T-cell (primary cell): ENCODE measurements at regions not wholly inside any gene's neighbourhood (a gene's known extent, or its start where the extent isn't known, plus 50 kb on each side); places are given as distances from the start of the nearest gene placed in this dataset.

Experiments used
- ATAC-seq, 4 experiments: fragments of 200-7000 bp in 3 of 4; fragments of 150-1000 bp in 1 of 4; cut with Tn5 transposase; replicated peaks in 1 of 4; 1 replicate in 3 of 4; 2 replicates in 1 of 4; pipeline ENCODE4 v1.10.0; 2021; ENCODE audit warnings: moderate library complexity in 3 of 4, mild to moderate bottlenecking in 2 of 4, moderate number of reproducible peaks in 1 of 4
- CTCF ChIA-PET, 2 donors: fragments of 300-600 bp; sonication (Branson Sonifier 250); formaldehyde crosslinking; loops; one replicate each; lab custom pipeline; 2022; ENCODE audit warnings: antibody characterized with exemption in 2 of 2; lab: Charles Lee
- POLR2A ChIA-PET, 2 donors: fragments of 300-600 bp; sonication (Branson Sonifier 250); formaldehyde crosslinking; loops; one replicate each; lab custom pipeline; 2022; ENCODE audit warnings: antibody characterized with exemption in 2 of 2; lab: Charles Lee
- DNase-seq, 35 experiments: peaks; one replicate each; pipeline versions ENCODE4 v3.0.0 to v3.0.0-alpha.2; 2013 to 2023
- H3K27ac ChIP-seq: one replicate; pipeline ENCODE4 v1.5.1; 2013; ENCODE audit warnings: low read length
- H3K27me3 ChIP-seq, 2 experiments: replicated peaks in 1 of 2; 1 replicate in 1 of 2; 2 replicates in 1 of 2; pipeline versions ENCODE4 v1.6.1 to v1.7.0; 2013; ENCODE audit warnings: low read length in 1 of 2, mixed read lengths in 1 of 2; ENCODE audit not compliant: control insufficient read depth in 2 of 2, insufficient read depth in 2 of 2; ENCODE audit errors: extremely low read depth in 1 of 2
- H3K36me3 ChIP-seq, 2 donors: 1 replicate in 1 of 2; 2 replicates in 1 of 2; pipeline versions ENCODE4 v1.6.1 to v1.7.0; 2013; ENCODE audit warnings: low read length in 1 of 2; ENCODE audit not compliant: control insufficient read depth in 2 of 2, insufficient read depth in 1 of 2; ENCODE audit errors: extremely low read depth in 1 of 2
- H3K4me1 ChIP-seq, 2 experiments: 1 replicate in 1 of 2; 2 replicates in 1 of 2; pipeline versions ENCODE4 v1.6.1 to v1.7.0; 2013; ENCODE audit warnings: low read length in 2 of 2, mixed read lengths in 1 of 2; ENCODE audit not compliant: insufficient read depth in 2 of 2, control insufficient read depth in 1 of 2; ENCODE audit errors: extremely low read depth in 1 of 2
- H3K4me3 ChIP-seq, 2 donors: 1 replicate in 1 of 2; 2 replicates in 1 of 2; pipeline versions ENCODE4 v1.5.1 to v1.7.0; 2013; ENCODE audit warnings: mild to moderate bottlenecking in 2 of 2, low read length in 1 of 2, moderate library complexity in 1 of 2; ENCODE audit not compliant: control insufficient read depth in 1 of 2; ENCODE audit errors: extremely low read depth in 1 of 2
- H3K9me3 ChIP-seq: 2 replicates; pipeline ENCODE4 v1.7.0; 2013
- H3K27ac Mint-ChIP-seq, 2 donors: one replicate each; pipeline ENCODE4 v1.8.0; 2020 to 2021; ENCODE audit warnings: mild to moderate bottlenecking in 2 of 2, mixed read lengths in 2 of 2
- H3K27me3 Mint-ChIP-seq, 2 donors: one replicate each; pipeline ENCODE4 v1.8.0; 2021 to 2022; ENCODE audit warnings: mixed read lengths in 2 of 2
- H3K36me3 Mint-ChIP-seq: one replicate; pipeline ENCODE4 v1.8.0; 2021; ENCODE audit warnings: mixed read lengths
- H3K4me1 Mint-ChIP-seq, 3 donors: one replicate each; pipeline ENCODE4 v1.8.0; 2020 to 2022; ENCODE audit warnings: mixed read lengths in 3 of 3, mild to moderate bottlenecking in 1 of 3
- H3K4me3 Mint-ChIP-seq, 3 donors: one replicate each; pipeline ENCODE4 v1.8.0; 2020 to 2022; ENCODE audit warnings: mild to moderate bottlenecking in 3 of 3, mixed read lengths in 3 of 3, moderate library complexity in 3 of 3
- H3K9me3 Mint-ChIP-seq, 3 donors: one replicate each; pipeline ENCODE4 v1.8.0; 2020 to 2022; ENCODE audit warnings: mixed read lengths in 3 of 3
- WGBS: methylation state at CpG from one replicate; pipeline ENCODE4 v1.1.5; 2013; ENCODE audit warnings: missing lambda C conversion rate; ENCODE audit not compliant: insufficient coverage; 5-methylcytosine and 5-hydroxymethylcytosine counted together

DNA sequence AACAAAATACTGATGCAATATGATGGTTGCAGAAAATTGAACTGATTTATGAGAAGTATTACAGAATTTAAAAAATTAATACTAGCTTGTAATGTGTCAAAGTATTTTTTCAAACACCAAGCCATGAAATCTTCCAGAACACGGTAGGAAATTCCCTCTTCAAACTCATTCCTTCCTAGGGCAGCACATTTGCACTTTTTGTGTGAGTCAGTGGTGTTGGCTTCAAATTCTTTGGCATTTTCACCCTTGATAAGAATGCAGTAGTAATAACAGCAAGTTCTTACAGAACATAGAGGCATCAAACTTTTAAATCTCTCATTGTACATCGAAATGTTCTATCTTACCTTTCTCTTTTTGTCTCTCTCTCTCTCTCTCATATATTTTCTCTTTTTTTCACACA, 191.8 kb downstream of the CGGBP1 start:
- no peak overlapping the region for H3K27ac Mint-ChIP-seq
- WGBS, result no CpG with 5 or more reads among the region's 2 CpGs
- H3K9me3 ChIP-seq, result no peaks in the 10 kb centered on the region
- no peaks in the 10 kb centered on the region for H3K4me1 ChIP-seq
- H3K27me3 ChIP-seq, result no peaks in the 10 kb centered on the region
- H3K4me3 ChIP-seq, result no peak overlapping the region
- CTCF ChIA-PET, result interaction anchor here in 1 of 2 donors (0.8 kb wide), 1 partner anchor 13 kb away, joined by 3 read pairs; no protein-coding TSS in a partner anchor
- ATAC-seq (no peak), DNase-seq (no peak)
- no peak overlapping the region for H3K4me3 Mint-ChIP-seq
- no peaks in the 10 kb centered on the region for H3K36me3 Mint-ChIP-seq
- H3K27me3 Mint-ChIP-seq, result peaks cover 0 to 2% of the 10 kb centered on the region in 2 donors
- no peak overlapping the region for H3K27ac ChIP-seq
- H3K4me1 Mint-ChIP-seq, result no peaks in the 10 kb centered on the region
- no peaks in the 10 kb centered on the region for H3K36me3 ChIP-seq
- H3K9me3 Mint-ChIP-seq, result peaks cover 6 to 21% (median 16%) of the 10 kb centered on the region in 3 donors
- POLR2A ChIA-PET, result no interaction called here

DNA sequence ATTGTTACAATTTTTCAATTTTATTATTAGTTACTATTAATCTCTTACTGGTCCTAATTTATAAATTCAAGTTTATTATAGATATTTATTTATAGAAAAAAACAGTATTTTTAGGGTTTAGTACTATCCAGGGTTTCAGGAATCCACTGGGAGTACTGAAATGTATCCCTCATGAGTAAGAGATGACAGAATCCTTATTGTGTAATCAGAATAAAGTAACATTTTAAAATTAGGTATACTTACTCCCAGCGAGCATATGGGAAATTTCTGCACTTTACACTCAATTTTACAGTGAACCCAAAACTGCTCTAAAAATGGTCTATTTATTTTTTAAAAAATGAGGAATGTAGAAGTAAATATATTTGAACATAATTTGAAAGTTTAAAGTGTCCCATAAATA, 202.7 kb downstream of the CGGBP1 start:
- no peaks in the 10 kb centered on the region for H3K27me3 ChIP-seq
- CTCF ChIA-PET, result no interaction called here

DNA sequence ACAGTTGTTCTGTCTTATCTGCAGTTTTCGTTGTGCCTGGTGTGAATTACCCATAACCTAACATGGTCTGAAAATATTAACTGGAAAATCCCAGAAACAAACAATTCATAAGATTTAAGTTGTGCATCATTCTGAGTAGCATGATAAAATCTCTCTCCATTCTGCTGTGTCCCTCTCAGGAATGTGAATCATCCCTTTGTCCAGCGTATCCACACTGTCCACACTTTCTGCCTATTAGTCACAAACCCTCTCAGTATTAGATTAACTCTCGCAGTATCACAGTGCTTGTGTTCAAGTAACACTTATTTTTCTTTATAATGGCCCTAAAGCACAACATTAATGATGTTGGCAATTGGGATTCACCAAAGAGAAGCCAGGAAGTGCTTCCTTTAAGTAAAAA, 203.2 kb downstream of the CGGBP1 start:
- Histone ChIP-seq H3K4me3 (no peak overlapping the region), H3K4me1 (no peaks in the 10 kb centered on the region), H3K9me3 (no peaks in the 10 kb centered on the region), H3K27ac (no peak overlapping the region), H3K36me3 (no peaks in the 10 kb centered on the region), H3K27me3 (no peaks in the 10 kb centered on the region)
- Mint-ChIP-seq H3K9me3 (no peaks in the 10 kb centered on the region), H3K4me3 (no peak overlapping the region), H3K27me3 (peaks cover 0 to 4% of the 10 kb centered on the region in 2 donors), H3K27ac (no peak overlapping the region), H3K36me3 (no peaks in the 10 kb centered on the region), H3K4me1 (no peaks in the 10 kb centered on the region)
- DNase-seq (no peak), ATAC-seq (no peak)
- POLR2A ChIA-PET, result no interaction called here
- 73% methylated on average over 1 of the region's 3 CpGs for WGBS
- CTCF ChIA-PET, result no interaction called here

More for the DNA sequence above, 202.7 kb downstream of the CGGBP1 start:
- no peaks in the 10 kb centered on the region for H3K9me3 ChIP-seq
- ATAC-seq, result no peak
- no peak overlapping the region for H3K27ac ChIP-seq
- H3K4me1 ChIP-seq, result no peaks in the 10 kb centered on the region
- POLR2A ChIA-PET, result no interaction called here
- no CpG with 5 or more reads among the region's 1 CpG for WGBS
- no peak for DNase-seq
- Mint-ChIP-seq H3K36me3 (no peaks in the 10 kb centered on the region), H3K27ac (no peak overlapping the region), H3K4me3 (no peak overlapping the region), H3K4me1 (no peaks in the 10 kb centered on the region), H3K27me3 (peaks cover 0 to 4% of the 10 kb centered on the region in 2 donors), H3K9me3 (no peaks in the 10 kb centered on the region)
- H3K4me3 ChIP-seq, result no peak overlapping the region
- no peaks in the 10 kb centered on the region for H3K36me3 ChIP-seq

DNA sequence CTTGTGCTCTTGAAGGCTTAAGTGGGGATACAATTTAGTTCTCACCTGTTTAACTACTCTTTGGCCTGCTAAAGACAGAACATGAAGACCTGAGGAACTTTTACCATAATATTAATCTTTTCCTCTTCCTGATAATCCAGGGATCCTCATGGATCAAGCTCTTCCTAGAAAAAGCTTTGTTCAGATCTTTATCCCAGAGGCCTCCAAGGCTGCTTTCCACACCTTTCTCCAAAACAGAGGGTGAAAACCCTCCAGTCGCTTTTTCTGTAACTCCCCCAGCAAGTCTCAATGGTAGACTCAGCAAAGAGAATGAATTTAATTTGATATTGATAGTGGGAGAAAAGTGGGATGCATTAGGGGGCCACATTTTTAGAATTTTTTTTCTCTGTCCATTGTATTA, 203.6 kb downstream of the CGGBP1 start:
- Histone ChIP-seq H3K36me3 (no peaks in the 10 kb centered on the region), H3K4me3 (no peak overlapping the region), H3K4me1 (no peaks in the 10 kb centered on the region), H3K9me3 (no peaks in the 10 kb centered on the region), H3K27ac (no peak overlapping the region), H3K27me3 (no peaks in the 10 kb centered on the region)
- ChIA-PET CTCF (no interaction called here), POLR2A (no interaction called here)
- Mint-ChIP-seq H3K27me3 (peaks cover 0 to 4% of the 10 kb centered on the region in 2 donors), H3K9me3 (no peaks in the 10 kb centered on the region), H3K4me1 (no peaks in the 10 kb centered on the region), H3K36me3 (no peaks in the 10 kb centered on the region), H3K4me3 (no peak overlapping the region), H3K27ac (no peak overlapping the region)
- no CpG with 5 or more reads among the region's 1 CpG for WGBS
- no peak for ATAC-seq
- DNase-seq, result no peak

DNA sequence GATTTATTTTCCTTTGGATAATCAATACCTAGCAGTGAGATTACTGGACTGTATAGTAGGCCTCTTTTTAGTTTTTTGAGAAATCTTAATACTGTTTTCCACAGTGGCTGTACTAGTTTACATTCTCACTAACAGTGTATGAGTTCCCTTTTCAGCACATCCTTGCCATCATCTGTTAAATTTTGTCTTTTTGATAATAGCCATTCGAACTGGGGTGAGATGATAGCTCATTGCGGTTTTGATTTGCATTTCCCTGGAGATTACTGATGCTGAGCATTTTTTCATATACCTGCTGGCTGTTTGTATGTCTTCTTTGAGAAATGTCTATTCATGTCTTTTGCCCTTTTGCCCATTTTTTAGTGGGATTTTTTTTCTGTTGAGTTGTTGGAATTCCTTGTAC, 210.8 kb downstream of the CGGBP1 start:
- no peaks in the 10 kb centered on the region for H3K36me3 Mint-ChIP-seq
- DNase-seq, result no peak
- Histone ChIP-seq H3K4me1 (no peaks in the 10 kb centered on the region), H3K9me3 (no peaks in the 10 kb centered on the region), H3K4me3 (no peak overlapping the region), H3K27ac (no peak overlapping the region), H3K36me3 (no peaks in the 10 kb centered on the region), H3K27me3 (no peaks in the 10 kb centered on the region)
- no peak for ATAC-seq
- H3K9me3 Mint-ChIP-seq, result no peaks in the 10 kb centered on the region
- no peaks in the 10 kb centered on the region for H3K27me3 Mint-ChIP-seq
- no peak overlapping the region for H3K4me3 Mint-ChIP-seq
- CTCF ChIA-PET, result no interaction called here
- H3K27ac Mint-ChIP-seq, result no peak overlapping the region
- POLR2A ChIA-PET, result no interaction called here
- WGBS, result no CpG with 5 or more reads among the region's 2 CpGs
- H3K4me1 Mint-ChIP-seq, result no peaks in the 10 kb centered on the region

DNA sequence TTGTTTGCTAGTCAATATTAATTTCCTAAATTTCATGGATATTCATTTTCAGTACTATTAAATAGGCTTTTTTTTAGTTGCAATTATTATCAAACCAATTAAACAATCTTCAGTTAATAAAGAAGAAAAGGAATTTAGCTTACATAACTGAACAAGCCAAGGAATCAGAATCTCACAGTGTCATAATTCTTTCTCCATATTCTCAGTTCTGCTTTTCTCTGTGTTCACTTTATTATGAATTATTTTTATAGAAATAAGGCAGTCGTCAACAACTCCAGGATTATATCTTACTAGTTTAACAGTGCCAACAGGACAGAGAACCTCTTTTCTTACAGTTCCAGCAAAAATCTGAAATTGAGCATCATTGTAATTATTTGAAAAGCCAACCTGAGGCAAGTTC, 221.7 kb downstream of the CGGBP1 start:
- ATAC-seq (no peak), DNase-seq (no peak)
- Mint-ChIP-seq H3K27me3 (no peaks in the 10 kb centered on the region), H3K4me3 (no peak overlapping the region), H3K4me1 (no peaks in the 10 kb centered on the region), H3K27ac (no peak overlapping the region), H3K36me3 (no peaks in the 10 kb centered on the region), H3K9me3 (peaks cover 0 to 8% (median 3%) of the 10 kb centered on the region in 3 donors)
- Histone ChIP-seq H3K9me3 (no peaks in the 10 kb centered on the region), H3K36me3 (no peaks in the 10 kb centered on the region), H3K27me3 (no peaks in the 10 kb centered on the region), H3K4me1 (no peaks in the 10 kb centered on the region), H3K27ac (no peak overlapping the region), H3K4me3 (no peak overlapping the region)
- ChIA-PET CTCF (no interaction called here), POLR2A (no interaction called here)
- WGBS, result no CpG with 5 or more reads among the region's 1 CpG

DNA sequence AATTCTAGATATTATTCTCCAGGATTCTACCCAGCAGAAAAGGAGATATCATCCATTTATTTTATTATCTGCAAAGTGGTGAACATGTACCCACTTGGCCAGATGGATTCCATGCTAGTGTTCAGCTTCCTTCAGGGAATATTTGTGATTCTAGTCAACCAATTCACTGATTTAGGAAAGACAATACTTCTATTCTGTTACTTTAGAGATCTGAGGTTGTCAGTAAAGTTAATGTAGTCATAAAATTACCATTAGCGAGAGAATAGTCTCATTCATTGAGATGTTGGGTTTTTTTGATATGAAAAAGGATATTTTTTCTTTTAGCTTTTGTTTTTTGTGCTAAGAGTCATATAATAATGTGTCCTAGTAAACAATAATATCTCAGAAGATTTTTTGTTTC, 222.8 kb downstream of the CGGBP1 start:
- WGBS, result no CpG with 5 or more reads among the region's 1 CpG
- DNase-seq, result no peak
- Mint-ChIP-seq H3K27me3 (no peaks in the 10 kb centered on the region), H3K9me3 (peaks cover 0 to 8% (median 3%) of the 10 kb centered on the region in 3 donors), H3K36me3 (no peaks in the 10 kb centered on the region), H3K27ac (no peak overlapping the region), H3K4me3 (no peak overlapping the region), H3K4me1 (no peaks in the 10 kb centered on the region)
- Histone ChIP-seq H3K4me1 (no peaks in the 10 kb centered on the region), H3K4me3 (no peak overlapping the region), H3K36me3 (no peaks in the 10 kb centered on the region), H3K27ac (no peak overlapping the region), H3K27me3 (no peaks in the 10 kb centered on the region), H3K9me3 (no peaks in the 10 kb centered on the region)
- ChIA-PET CTCF (interaction anchor here in 1 of 2 donors (0.6 kb wide), 1 partner anchor 15 kb away, joined by 3 read pairs; no protein-coding TSS in a partner anchor), POLR2A (no interaction called here)
- ATAC-seq, result no peak
